T-helper 1 cell (primary cell): ENCODE measurements at regions not wholly inside any gene's neighbourhood (a gene's known extent, or its start where the extent isn't known, plus 50 kb on each side); places are given as distances from the start of the nearest gene placed in this dataset.
"Not testable (repeated sequence)": the region's sequence is repeated elsewhere in the genome, so short reads cannot be mapped to it uniquely, and the experiment has no call there.

Experiments
- DNase-seq, 5 donors: peaks; one replicate each; pipeline ENCODE4 v3.0.0-alpha.2; 2012 to 2020

- no peak for DNase-seq
These were observed 509.3 kb downstream of the CENPC start for GRCh38 chr4:67035986-67036385.

- no peak for DNase-seq
These were observed 509.8 kb downstream of the CENPC start for GRCh38 chr4:67035501-67035900.

GRCh38 chr4:67030636-67031035 is 514.7 kb downstream of the CENPC start:
- DNase-seq = no peak

- DNase-seq = no peak
These were observed 524.9 kb downstream of the CENPC start for GRCh38 chr4:67020438-67020797.

- DNase-seq = no peak
These were observed 525.4 kb downstream of the CENPC start for GRCh38 chr4:67019686-67020437.

GRCh38 chr4:67014592-67014991 is 530.7 kb downstream of the CENPC start:
- no peak for DNase-seq

GRCh38 chr4:67006791-67007190 is 538.5 kb downstream of the CENPC start:
- no peak for DNase-seq

GRCh38 chr4:66991521-66991920 is 553.8 kb downstream of the CENPC start:
- DNase-seq = no peak

- DNase-seq = no peak
These were observed 570.6 kb downstream of the CENPC start for GRCh38 chr4:66974665-66975064.

- no peak for DNase-seq
These were observed 573.2 kb downstream of the CENPC start for GRCh38 chr4:66972087-66972486.

GRCh38 chr4:66964467-66964866 is 580.8 kb downstream of the CENPC start:
- no peak for DNase-seq

GRCh38 chr4:66963084-66963483 is 582.2 kb downstream of the CENPC start:
- DNase-seq = no peak

- DNase-seq = no peak
These were observed 586.1 kb downstream of the CENPC start for GRCh38 chr4:66959207-66959606.

GRCh38 chr4:66956852-66957251 is 588.5 kb downstream of the CENPC start:
- DNase-seq = no peak

GRCh38 chr4:66956426-66956825 is 588.9 kb downstream of the CENPC start:
- DNase-seq = no peak

- no peak for DNase-seq
These were observed 589.5 kb downstream of the CENPC start for GRCh38 chr4:66955784-66956183.

GRCh38 chr4:66949419-66949818 is 595.9 kb downstream of the CENPC start:
- DNase-seq = no peak

GRCh38 chr4:66946761-66947160 is 598.5 kb downstream of the CENPC start:
- DNase-seq = no peak

GRCh38 chr4:66943112-66943511 is 602.2 kb downstream of the CENPC start:
- DNase-seq = no peak

GRCh38 chr4:66931981-66932380 is 613.3 kb downstream of the CENPC start:
- DNase-seq = not testable (repeated sequence)

- DNase-seq = no peak
These were observed 615.1 kb downstream of the CENPC start for GRCh38 chr4:66930206-66930605.

GRCh38 chr4:66929748-66930147 is 615.6 kb downstream of the CENPC start:
- DNase-seq = no peak

- not testable (repeated sequence) for DNase-seq
These were observed 616.4 kb downstream of the CENPC start for GRCh38 chr4:66928881-66929280.

- DNase-seq = no peak
These were observed 617.4 kb downstream of the CENPC start for GRCh38 chr4:66927937-66928336.

GRCh38 chr4:66926687-66927086 is 618.6 kb downstream of the CENPC start:
- DNase-seq = no peak
